HG02852 (cell line): ENCODE measurements at regions not wholly inside any gene's neighbourhood (a gene's known extent, or its start where the extent isn't known, plus 50 kb on each side); places are given as distances from the start of the nearest gene placed in this dataset.

Experiments used
- ATAC-seq: cut with Tn5 transposase; IDR thresholded peaks from one replicate; pipeline ENCODE4 v1.9.1; 2021; ENCODE audit warnings: mild to moderate bottlenecking, moderate library complexity; ENCODE audit not compliant: unreplicated experiment

- ATAC-seq: no peak
Measured at GRCh38 chr15:62785881-62786828, 256.4 kb upstream of the TPM1 start.

- ATAC-seq: no peak
Measured at GRCh38 chr15:62787401-62787800, 255.1 kb upstream of the TPM1 start.

- no peak for ATAC-seq
Measured at GRCh38 chr15:62788224-62788623, 254.3 kb upstream of the TPM1 start.

DNA sequence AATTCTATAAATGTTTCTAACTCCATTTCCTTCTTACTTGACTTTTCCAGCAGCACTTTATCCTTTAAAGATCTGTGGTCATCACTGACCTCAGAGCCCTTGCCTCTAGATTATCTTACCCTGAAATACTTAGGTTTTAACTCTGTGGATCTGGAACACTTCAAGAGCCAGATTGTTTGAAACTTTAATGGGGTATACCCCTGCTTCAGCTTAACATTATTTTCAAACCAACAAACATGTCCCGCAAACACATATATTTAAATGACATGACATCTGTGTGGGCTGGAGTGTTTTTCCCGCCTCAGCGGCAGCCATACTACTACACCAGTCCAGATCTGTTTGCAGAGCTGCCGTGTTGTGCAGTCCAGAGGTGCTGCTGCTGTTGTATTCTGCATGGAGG is 252.0 kb upstream of the TPM1 start:
- ATAC-seq: no peak

- no peak for ATAC-seq
Measured at GRCh38 chr15:62791694-62792093, 250.9 kb upstream of the TPM1 start.

- no peak for ATAC-seq
Measured at GRCh38 chr15:62792986-62793751, 249.4 kb upstream of the TPM1 start.

DNA sequence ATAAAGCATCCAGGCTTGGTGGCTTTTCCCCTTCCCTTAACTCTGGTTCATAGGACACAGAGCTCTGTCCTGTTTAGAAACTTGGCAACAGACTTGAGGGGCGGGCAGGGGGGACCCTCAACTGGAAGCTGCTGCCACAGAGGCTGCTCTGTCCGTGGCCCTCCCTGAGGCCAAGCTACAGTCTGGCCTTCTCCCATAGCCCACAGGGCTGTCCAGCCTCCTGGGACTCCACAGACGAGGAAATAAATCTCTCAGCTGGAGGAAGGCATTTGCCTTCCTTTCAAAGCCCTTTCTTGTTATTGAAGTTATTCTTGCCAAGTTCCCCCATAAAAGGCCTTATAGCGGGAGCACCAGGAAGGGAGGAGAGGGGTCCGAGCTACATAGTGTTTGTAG is 248.8 kb upstream of the TPM1 start:
- no peak for ATAC-seq

- no peak for ATAC-seq
Measured at GRCh38 chr15:62795171-62795570, 247.4 kb upstream of the TPM1 start.

DNA sequence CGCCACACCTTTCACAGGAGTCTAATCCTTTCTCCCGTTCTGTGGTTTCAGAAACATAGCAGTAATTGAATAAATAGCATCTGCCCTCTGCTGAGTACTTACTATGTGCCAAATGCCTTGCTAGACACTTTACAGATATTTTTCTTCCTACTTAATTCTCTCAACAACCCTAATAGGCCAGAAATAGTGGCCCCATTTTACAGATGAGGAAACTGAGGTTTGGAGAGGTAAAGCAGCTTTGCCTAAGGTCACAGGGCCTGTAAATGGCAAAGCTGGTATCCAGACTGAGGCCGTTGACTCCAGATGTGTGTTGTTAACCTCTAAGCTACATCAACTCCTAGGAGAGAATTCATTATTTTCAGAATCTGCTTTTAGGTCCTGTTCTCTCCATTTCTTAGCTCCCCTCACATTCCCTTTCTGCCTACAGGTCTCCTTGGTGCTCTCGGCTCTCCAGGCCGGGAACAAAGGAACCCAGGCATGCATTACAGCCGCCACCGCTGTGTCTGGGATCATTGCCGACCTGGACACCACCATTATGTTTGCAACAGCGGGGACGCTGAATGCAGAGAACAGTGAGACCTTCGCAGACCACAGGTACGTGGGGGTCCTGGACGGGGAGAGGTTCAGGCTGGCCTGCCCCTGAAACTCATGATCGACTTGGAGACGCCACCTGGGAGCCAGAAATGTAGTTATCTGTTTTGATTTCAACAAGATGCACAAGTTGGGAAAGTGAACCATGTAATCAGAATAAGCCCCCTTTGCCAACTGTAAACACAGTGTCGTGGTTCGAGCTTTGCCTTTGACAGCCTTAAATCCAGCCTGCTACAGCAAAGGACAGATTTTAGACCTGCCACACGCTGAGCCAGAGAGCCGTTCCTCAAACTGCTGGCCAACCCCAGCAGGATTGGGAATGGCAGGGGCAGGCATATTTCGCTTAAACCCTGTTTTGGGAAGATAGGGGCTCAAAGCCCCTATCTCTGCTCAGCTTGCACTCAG is 246.5 kb upstream of the TPM1 start:
- ATAC-seq: no peak

GRCh38 chr15:62797171-62797570 is 245.4 kb upstream of the TPM1 start:
- no peak for ATAC-seq

DNA sequence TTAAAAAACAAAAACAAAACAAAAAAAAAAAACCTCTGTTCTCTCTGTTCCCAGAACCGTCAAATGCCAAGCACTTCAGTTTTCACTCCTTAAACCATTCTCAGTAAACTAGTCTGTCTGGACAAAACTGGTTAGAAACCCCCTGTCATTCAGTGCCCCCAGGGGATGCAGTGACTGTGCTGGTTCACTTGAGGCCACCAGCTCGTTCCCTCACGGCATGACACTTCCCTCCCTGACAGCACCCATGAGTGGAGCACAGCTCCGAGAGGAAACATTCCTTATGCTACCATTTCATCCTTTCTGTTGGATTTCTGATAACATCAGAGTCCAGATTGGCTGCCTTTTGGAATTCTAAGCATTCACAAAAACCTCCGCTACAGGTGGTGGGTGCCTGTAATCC is 244.0 kb upstream of the TPM1 start:
- ATAC-seq: no peak

DNA sequence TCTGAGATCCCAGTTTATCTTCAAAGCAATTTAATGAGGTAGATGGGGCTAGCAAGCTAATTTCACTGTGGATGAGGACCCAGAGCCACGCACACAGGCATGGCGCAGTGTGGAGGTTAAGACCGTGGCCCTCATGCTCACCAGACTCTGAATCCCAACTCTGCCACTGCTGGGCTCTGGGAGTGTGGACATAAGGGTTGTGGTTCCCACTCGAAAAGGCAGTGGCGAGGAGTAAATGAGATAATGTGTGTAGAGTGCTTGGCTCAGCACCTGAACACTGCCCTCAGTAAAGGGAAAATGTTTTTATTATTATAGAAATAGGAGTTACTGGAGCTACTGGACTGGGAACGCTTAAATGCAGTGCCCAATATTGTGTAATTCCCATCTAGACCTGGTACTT is 243.5 kb upstream of the TPM1 start:
- no peak for ATAC-seq

DNA sequence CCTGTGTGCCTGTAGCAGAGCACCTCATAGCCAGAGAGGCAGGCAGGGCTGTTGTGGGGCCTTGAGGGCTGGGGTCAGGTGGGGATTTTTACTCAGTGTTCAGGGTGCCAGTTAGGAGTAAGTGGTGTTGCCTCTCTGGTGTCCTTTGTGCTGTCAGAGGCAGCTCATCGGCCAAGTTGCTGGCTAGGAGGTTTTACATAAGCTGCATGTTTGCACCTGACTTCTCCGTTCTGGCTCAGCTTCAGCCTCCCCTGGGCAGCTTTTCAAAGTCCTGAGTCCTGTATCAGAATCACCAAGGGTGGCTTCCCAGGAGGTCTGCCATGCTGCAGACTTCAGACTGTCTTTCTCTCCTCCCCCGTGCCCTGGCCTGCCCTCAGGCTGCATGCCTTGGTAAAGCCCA is 242.6 kb upstream of the TPM1 start:
- ATAC-seq: no peak

GRCh38 chr15:62802612-62803011 is 239.9 kb upstream of the TPM1 start:
- no peak for ATAC-seq

DNA sequence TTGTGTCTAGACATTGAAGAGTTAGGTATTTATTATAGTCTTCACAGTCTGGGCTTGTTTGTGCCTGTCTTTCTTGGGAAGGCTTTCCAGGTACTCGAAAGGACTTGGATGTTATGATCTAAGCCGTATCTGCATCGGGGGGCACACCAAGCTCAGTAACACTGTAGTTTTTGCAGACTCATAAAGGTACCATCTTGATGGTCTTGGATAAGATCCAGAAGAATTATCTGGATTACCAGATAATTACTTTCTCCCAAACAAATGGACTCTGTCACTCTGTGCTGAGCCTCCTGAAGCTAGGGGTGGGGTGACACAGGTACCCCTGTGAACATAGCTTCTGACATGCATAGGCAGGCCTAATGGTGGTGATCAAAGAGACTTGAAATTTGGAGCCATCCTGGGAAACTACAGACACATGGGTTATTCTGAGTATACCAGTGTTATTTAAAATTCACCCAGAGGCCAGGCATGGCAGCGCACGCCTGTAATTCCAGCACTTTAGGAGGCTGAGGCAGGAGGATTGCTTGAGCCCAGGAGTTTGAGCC is 238.6 kb upstream of the TPM1 start:
- ATAC-seq: no peak

GRCh38 chr15:62805502-62805901 is 237.0 kb upstream of the TPM1 start:
- no peak for ATAC-seq

DNA sequence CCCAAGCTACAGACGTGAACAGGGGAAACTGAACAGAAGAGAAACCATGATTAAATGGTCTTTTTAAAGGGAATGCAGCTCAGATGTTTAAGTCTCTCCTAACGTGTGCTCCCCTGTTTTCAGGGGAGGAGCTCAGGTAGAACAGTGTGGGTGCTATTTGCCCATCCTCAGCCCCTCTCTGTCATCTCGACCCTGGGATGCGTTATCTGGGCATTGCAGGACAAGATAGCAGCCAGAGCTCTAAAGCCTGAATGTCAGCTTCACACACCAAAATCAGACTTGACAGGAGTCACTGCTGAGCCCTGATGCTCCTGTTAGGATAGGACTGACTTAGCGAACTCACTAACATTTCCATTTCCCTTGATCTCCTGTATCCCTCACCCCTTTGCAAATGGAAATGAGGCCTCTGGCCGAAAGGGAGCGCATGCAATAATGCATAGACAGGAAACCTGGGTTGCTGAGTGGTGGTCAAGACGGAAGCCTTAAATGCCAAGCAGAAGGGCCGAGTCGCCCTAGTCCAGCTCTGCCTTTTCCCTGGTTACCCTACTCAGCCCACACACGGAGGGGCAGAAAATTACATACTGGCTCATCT is 234.9 kb upstream of the TPM1 start:
- ATAC-seq: no peak

GRCh38 chr15:62809115-62809967 is 233.2 kb upstream of the TPM1 start:
- no peak for ATAC-seq

DNA sequence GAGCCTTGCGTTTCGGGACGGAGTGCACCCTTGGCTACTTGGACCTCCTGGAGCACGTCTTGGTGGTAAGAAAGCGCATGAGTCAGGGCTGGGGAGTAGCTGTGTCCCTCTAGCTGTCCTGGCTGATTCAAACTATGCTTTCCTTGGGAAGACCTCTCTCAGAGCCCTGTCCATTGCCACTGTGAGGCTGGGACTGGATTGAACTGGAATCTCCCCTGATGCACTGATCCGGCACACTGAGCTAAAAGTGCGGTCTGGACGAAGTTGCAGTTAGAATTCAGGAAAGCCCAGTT is 232.6 kb upstream of the TPM1 start:
- ATAC-seq: no peak

- no peak for ATAC-seq
Measured at GRCh38 chr15:62812515-62812835, 230.1 kb upstream of the TPM1 start.
